ENCODE measurements at regions not wholly inside any gene's neighbourhood (a gene's known extent, or its start where the extent isn't known, plus 50 kb on each side); places are given as distances from the start of the nearest gene placed in this dataset.
"Not testable (repeated sequence)": the region's sequence is repeated elsewhere in the genome, so short reads cannot be mapped to it uniquely, and the experiment has no call there.

GRCh38 chr17:72175787-72176515 is 55.1 kb downstream of the SOX9 start:
- no peak for DNase-seq

GRCh38 chr17:72176516-72176851 is 55.7 kb downstream of the SOX9 start:
- DNase-seq: no peak

- no peak for DNase-seq
These were observed 56.3 kb downstream of the SOX9 start for GRCh38 chr17:72176951-72177660.

GRCh38 chr17:72177738-72178137 is 56.9 kb downstream of the SOX9 start:
- no peak for DNase-seq

- DNase-seq: no peak
These were observed 61.6 kb downstream of the SOX9 start for GRCh38 chr17:72182371-72182873.

GRCh38 chr17:72183194-72183685 is 62.4 kb downstream of the SOX9 start:
- DNase-seq: no peak

GRCh38 chr17:72184805-72185204 is 64.0 kb downstream of the SOX9 start:
- DNase-seq: no peak

- DNase-seq: no peak
These were observed 64.7 kb downstream of the SOX9 start for GRCh38 chr17:72185564-72185963.

- no peak for DNase-seq
These were observed 66.7 kb downstream of the SOX9 start for GRCh38 chr17:72187556-72187955.

GRCh38 chr17:72188801-72189200 is 68.0 kb downstream of the SOX9 start:
- no peak for DNase-seq

GRCh38 chr17:72189768-72190593 is 69.2 kb downstream of the SOX9 start:
- no peak for DNase-seq

GRCh38 chr17:72191356-72191755 is 70.5 kb downstream of the SOX9 start:
- DNase-seq: no peak

GRCh38 chr17:72191921-72192799 is 71.3 kb downstream of the SOX9 start:
- DNase-seq: no peak

GRCh38 chr17:72192800-72193192 is 72.0 kb downstream of the SOX9 start:
- no peak for DNase-seq

- DNase-seq: no peak
These were observed 72.7 kb downstream of the SOX9 start for GRCh38 chr17:72193391-72194106.

GRCh38 chr17:72194107-72194440 is 73.3 kb downstream of the SOX9 start:
- not testable (repeated sequence) for DNase-seq

GRCh38 chr17:72199256-72199655 is 78.4 kb downstream of the SOX9 start:
- no peak for DNase-seq

GRCh38 chr17:72204742-72205141 is 83.9 kb downstream of the SOX9 start:
- no peak for DNase-seq

- no peak for DNase-seq
These were observed 84.5 kb downstream of the SOX9 start for GRCh38 chr17:72205357-72205756.

GRCh38 chr17:72205822-72206221 is 85.0 kb downstream of the SOX9 start:
- DNase-seq: no peak

- no peak for DNase-seq
These were observed 85.6 kb downstream of the SOX9 start for GRCh38 chr17:72206376-72206775.

- DNase-seq: no peak
These were observed 88.0 kb downstream of the SOX9 start for GRCh38 chr17:72208832-72209231.
